Stimulated activated CD4-positive, alpha-beta T cell treated with anti-CD3 and anti-CD28 coated beads, TNF-alpha, amount 100 ng/mL, for 24 hours (primary cell): ENCODE measurements at regions not wholly inside any gene's neighbourhood (a gene's known extent, or its start where the extent isn't known, plus 50 kb on each side); places are given as distances from the start of the nearest gene placed in this dataset.

ENCODE experiments used
- DNase-seq, 3 experiments: peaks; one replicate each; pipeline ENCODE4 v3.0.0-alpha.2; 2020; ENCODE audit warnings: low read depth in 3 of 3

- no peak for DNase-seq
Measured at GRCh38 chr10:123604506-123604905, 61.6 kb upstream of the GPR26 start.

GRCh38 chr10:123606006-123606405 is 60.1 kb upstream of the GPR26 start:
- DNase-seq, result no peak

GRCh38 chr10:123606955-123607354 is 59.2 kb upstream of the GPR26 start:
- no peak for DNase-seq

- no peak for DNase-seq
Measured at GRCh38 chr10:123607386-123607785, 58.8 kb upstream of the GPR26 start.

GRCh38 chr10:123608047-123608446 is 58.1 kb upstream of the GPR26 start:
- no peak for DNase-seq

GRCh38 chr10:123611243-123611642 is 54.9 kb upstream of the GPR26 start:
- DNase-seq, result no peak

GRCh38 chr10:123611876-123612275 is 54.3 kb upstream of the GPR26 start:
- DNase-seq, result no peak

GRCh38 chr10:123613346-123613850 is 52.8 kb upstream of the GPR26 start:
- no peak for DNase-seq

GRCh38 chr10:123614888-123615287 is 51.3 kb upstream of the GPR26 start:
- peak in 1 of 3 experiments; percentile 30 for DNase-seq
